ENCODE measurements at regions not wholly inside any gene's neighbourhood (a gene's known extent, or its start where the extent isn't known, plus 50 kb on each side); places are given as distances from the start of the nearest gene placed in this dataset.

GRCh38 chr6:98498144-98498775, 336.1 kb upstream of the POU3F2 start:
- DNase-seq (ENCODE audit: low read depth) (no peak), FAIRE-seq (no peak)
- Mint-ChIP-seq H3K4me1 (ENCODE audit: low read depth, unreplicated experiment) (peaks cover 11% of the 10 kb centered on the region), H3K27me3 (ENCODE audit: low read depth, unreplicated experiment) (no peaks in the 10 kb centered on the region), H3K27ac (ENCODE audit: unreplicated experiment) (peak overlapping the region; percentile 54), H3K9me3 (ENCODE audit: unreplicated experiment) (no peaks in the 10 kb centered on the region), H3K36me3 (ENCODE audit: low read depth, unreplicated experiment) (no peaks in the 10 kb centered on the region), H3K4me3 (ENCODE audit: unreplicated experiment) (no peak overlapping the region)
- Histone ChIP-seq H4K20me1 (ENCODE audit: insufficient read depth, low read length) (no peaks in the 10 kb centered on the region), H3K27ac (ENCODE audit: low read depth, low read length) (no peak overlapping the region), H3K9ac (ENCODE audit: low read length) (no peak overlapping the region), H3K4me2 (ENCODE audit: low read length) (peak overlapping the region; percentile 18), H3K4me1 (ENCODE audit: insufficient read depth, low read length) (no peaks in the 10 kb centered on the region), H3K36me3 (ENCODE audit: insufficient read depth, low read length) (no peaks in the 10 kb centered on the region), H2AFZ (ENCODE audit: low read depth, low read length) (no peak overlapping the region), H3K27me3 (ENCODE audit: insufficient read depth, low read length) (no peaks in the 10 kb centered on the region), H3K9me3 (ENCODE audit: insufficient read depth, low read depth, low read length) (no peaks in the 10 kb centered on the region), H3K4me3 (ENCODE audit: insufficient read depth, low read depth, low read length) (no peak overlapping the region), H3K79me2 (ENCODE audit: insufficient read depth, low read length) (no peaks in the 10 kb centered on the region)
- no peak for TF ChIP-seq EZH2 (IDR thresholded peaks at IDR 0.05; ENCODE audit: insufficient read depth, low read length)
- no peak for TF ChIP-seq CTCF (IDR thresholded peaks at IDR 0.05; ENCODE audit: insufficient read depth, low read depth, low read length)

- Histone ChIP-seq H3K36me3 (ENCODE audit: insufficient read depth, low read length) (no peaks in the 10 kb centered on the region), H3K4me2 (ENCODE audit: low read length) (peak overlapping the region; percentile 18), H3K4me1 (ENCODE audit: insufficient read depth, low read length) (no peaks in the 10 kb centered on the region), H3K79me2 (ENCODE audit: insufficient read depth, low read length) (no peaks in the 10 kb centered on the region), H4K20me1 (ENCODE audit: insufficient read depth, low read length) (no peaks in the 10 kb centered on the region), H2AFZ (ENCODE audit: low read depth, low read length) (no peak overlapping the region), H3K9me3 (ENCODE audit: insufficient read depth, low read depth, low read length) (no peaks in the 10 kb centered on the region), H3K4me3 (ENCODE audit: insufficient read depth, low read depth, low read length) (no peak overlapping the region), H3K27me3 (ENCODE audit: insufficient read depth, low read length) (no peaks in the 10 kb centered on the region), H3K9ac (ENCODE audit: low read length) (no peak overlapping the region), H3K27ac (ENCODE audit: low read depth, low read length) (no peak overlapping the region)
- no peak overlapping the region for H3K4me3 Mint-ChIP-seq (ENCODE audit: unreplicated experiment)
- FAIRE-seq: no peak
- H3K9me3 Mint-ChIP-seq (ENCODE audit: unreplicated experiment): no peaks in the 10 kb centered on the region
- DNase-seq (ENCODE audit: low read depth): peak; percentile 55
- H3K27me3 Mint-ChIP-seq (ENCODE audit: low read depth, unreplicated experiment): no peaks in the 10 kb centered on the region
- peak overlapping the region; percentile 54 for H3K27ac Mint-ChIP-seq (ENCODE audit: unreplicated experiment)
- no peaks in the 10 kb centered on the region for H3K36me3 Mint-ChIP-seq (ENCODE audit: low read depth, unreplicated experiment)
- H3K4me1 Mint-ChIP-seq (ENCODE audit: low read depth, unreplicated experiment): peaks cover 11% of the 10 kb centered on the region
- TF ChIP-seq CTCF (IDR thresholded peaks at IDR 0.05; ENCODE audit: insufficient read depth, low read depth, low read length): no peak
- no peak for TF ChIP-seq EZH2 (IDR thresholded peaks at IDR 0.05; ENCODE audit: insufficient read depth, low read length)
Observed at GRCh38 chr6:98498866-98499265, 335.5 kb upstream of the POU3F2 start.

- no peaks in the 10 kb centered on the region for H3K4me1 Mint-ChIP-seq (ENCODE audit: low read depth, unreplicated experiment)
- no peak for FAIRE-seq
Observed at GRCh38 chr6:98514073-98514720, 320.2 kb upstream of the POU3F2 start.

More at GRCh38 chr6:98514073-98514720, 320.2 kb upstream of the POU3F2 start:
- DNase-seq (ENCODE audit: low read depth): no peak
- no peaks in the 10 kb centered on the region for H3K36me3 ChIP-seq (ENCODE audit: insufficient read depth, low read length)
- no peaks in the 10 kb centered on the region for H3K9me3 ChIP-seq (ENCODE audit: insufficient read depth, low read depth, low read length)
- Mint-ChIP-seq H3K27ac (ENCODE audit: unreplicated experiment) (no peak overlapping the region), H3K36me3 (ENCODE audit: low read depth, unreplicated experiment) (no peaks in the 10 kb centered on the region), H3K9me3 (ENCODE audit: unreplicated experiment) (no peaks in the 10 kb centered on the region), H3K27me3 (ENCODE audit: low read depth, unreplicated experiment) (no peaks in the 10 kb centered on the region), H3K4me3 (ENCODE audit: unreplicated experiment) (no peak overlapping the region)
- no peak overlapping the region for H3K9ac ChIP-seq (ENCODE audit: low read length)
- no peak overlapping the region for H3K4me2 ChIP-seq (ENCODE audit: low read length)
- no peaks in the 10 kb centered on the region for H3K27me3 ChIP-seq (ENCODE audit: insufficient read depth, low read length)
- TF ChIP-seq EZH2 (IDR thresholded peaks at IDR 0.05; ENCODE audit: insufficient read depth, low read length) (no peak), CTCF (IDR thresholded peaks at IDR 0.05; ENCODE audit: insufficient read depth, low read depth, low read length) (no peak)
- no peak overlapping the region for H3K27ac ChIP-seq (ENCODE audit: low read depth, low read length)
- H3K4me3 ChIP-seq (ENCODE audit: insufficient read depth, low read depth, low read length): no peak overlapping the region
- no peaks in the 10 kb centered on the region for H3K79me2 ChIP-seq (ENCODE audit: insufficient read depth, low read length)
- no peak overlapping the region for H2AFZ ChIP-seq (ENCODE audit: low read depth, low read length)
- H4K20me1 ChIP-seq (ENCODE audit: insufficient read depth, low read length): no peaks in the 10 kb centered on the region
- H3K4me1 ChIP-seq (ENCODE audit: insufficient read depth, low read length): no peaks in the 10 kb centered on the region
